ENCODE measurements at regions not wholly inside any gene's neighbourhood (a gene's known extent, or its start where the extent isn't known, plus 50 kb on each side); places are given as distances from the start of the nearest gene placed in this dataset.
"Not testable (repeated sequence)": the region's sequence is repeated elsewhere in the genome, so short reads cannot be mapped to it uniquely, and the experiment has no call there.

GRCh38 chr3:6340980-6341325 lies 520.0 kb upstream of the GRM7 start:
- in situ Hi-C loops (cut with MboI; ENCODE audit: low sequenced_read_pairs) = not testable (repeated sequence)

GRCh38 chr3:6351752-6352151 lies 509.2 kb upstream of the GRM7 start:
- in situ Hi-C loops (cut with MboI; ENCODE audit: low sequenced_read_pairs) = no loop called here

GRCh38 chr3:6354653-6355052 lies 506.3 kb upstream of the GRM7 start:
- in situ Hi-C loops (cut with MboI; ENCODE audit: low sequenced_read_pairs) = no loop called here

- in situ Hi-C loops (cut with MboI; ENCODE audit: low sequenced_read_pairs) = no loop called here
Measured at GRCh38 chr3:6362406-6362805, 498.5 kb upstream of the GRM7 start.

GRCh38 chr3:6367171-6367570 lies 493.7 kb upstream of the GRM7 start:
- in situ Hi-C loops (cut with MboI; ENCODE audit: low sequenced_read_pairs) = no loop called here

GRCh38 chr3:6392123-6392522 lies 468.8 kb upstream of the GRM7 start:
- in situ Hi-C loops (cut with MboI; ENCODE audit: low sequenced_read_pairs) = no loop called here

- in situ Hi-C loops (cut with MboI; ENCODE audit: low sequenced_read_pairs) = no loop called here
Measured at GRCh38 chr3:6394944-6395343, 466.0 kb upstream of the GRM7 start.

GRCh38 chr3:6396631-6397030 lies 464.3 kb upstream of the GRM7 start:
- in situ Hi-C loops (cut with MboI; ENCODE audit: low sequenced_read_pairs) = no loop called here

- in situ Hi-C loops (cut with MboI; ENCODE audit: low sequenced_read_pairs) = not testable (repeated sequence)
Measured at GRCh38 chr3:6402666-6403065, 458.2 kb upstream of the GRM7 start.

- in situ Hi-C loops (cut with MboI; ENCODE audit: low sequenced_read_pairs) = not testable (repeated sequence)
Measured at GRCh38 chr3:6406923-6407322, 454.0 kb upstream of the GRM7 start.

GRCh38 chr3:6416049-6416661 lies 444.8 kb upstream of the GRM7 start:
- in situ Hi-C loops (cut with MboI; ENCODE audit: low sequenced_read_pairs) = no loop called here

GRCh38 chr3:6417174-6417573 lies 443.7 kb upstream of the GRM7 start:
- in situ Hi-C loops (cut with MboI; ENCODE audit: low sequenced_read_pairs) = no loop called here

GRCh38 chr3:6418485-6418884 lies 442.4 kb upstream of the GRM7 start:
- in situ Hi-C loops (cut with MboI; ENCODE audit: low sequenced_read_pairs) = no loop called here

- in situ Hi-C loops (cut with MboI; ENCODE audit: low sequenced_read_pairs) = no loop called here
Measured at GRCh38 chr3:6421666-6422445, 439.1 kb upstream of the GRM7 start.

GRCh38 chr3:6425289-6425820 lies 435.6 kb upstream of the GRM7 start:
- in situ Hi-C loops (cut with MboI; ENCODE audit: low sequenced_read_pairs) = no loop called here

GRCh38 chr3:6428276-6428675 lies 432.6 kb upstream of the GRM7 start:
- in situ Hi-C loops (cut with MboI; ENCODE audit: low sequenced_read_pairs) = not testable (repeated sequence)

GRCh38 chr3:6435951-6436350 lies 425.0 kb upstream of the GRM7 start:
- in situ Hi-C loops (cut with MboI; ENCODE audit: low sequenced_read_pairs) = no loop called here

- in situ Hi-C loops (cut with MboI; ENCODE audit: low sequenced_read_pairs) = no loop called here
Measured at GRCh38 chr3:6437631-6438030, 423.3 kb upstream of the GRM7 start.

- in situ Hi-C loops (cut with MboI; ENCODE audit: low sequenced_read_pairs) = no loop called here
Measured at GRCh38 chr3:6438031-6438430, 422.9 kb upstream of the GRM7 start.

- in situ Hi-C loops (cut with MboI; ENCODE audit: low sequenced_read_pairs) = no loop called here
Measured at GRCh38 chr3:6439226-6439625, 421.7 kb upstream of the GRM7 start.

GRCh38 chr3:6439824-6440223 lies 421.1 kb upstream of the GRM7 start:
- in situ Hi-C loops (cut with MboI; ENCODE audit: low sequenced_read_pairs) = no loop called here

GRCh38 chr3:6444888-6445658 lies 415.8 kb upstream of the GRM7 start:
- in situ Hi-C loops (cut with MboI; ENCODE audit: low sequenced_read_pairs) = no loop called here
